ENCODE measurements at regions not wholly inside any gene's neighbourhood (a gene's known extent, or its start where the extent isn't known, plus 50 kb on each side); places are given as distances from the start of the nearest gene placed in this dataset.
"Not testable (repeated sequence)": the region's sequence is repeated elsewhere in the genome, so short reads cannot be mapped to it uniquely, and the experiment has no call there.

DNA sequence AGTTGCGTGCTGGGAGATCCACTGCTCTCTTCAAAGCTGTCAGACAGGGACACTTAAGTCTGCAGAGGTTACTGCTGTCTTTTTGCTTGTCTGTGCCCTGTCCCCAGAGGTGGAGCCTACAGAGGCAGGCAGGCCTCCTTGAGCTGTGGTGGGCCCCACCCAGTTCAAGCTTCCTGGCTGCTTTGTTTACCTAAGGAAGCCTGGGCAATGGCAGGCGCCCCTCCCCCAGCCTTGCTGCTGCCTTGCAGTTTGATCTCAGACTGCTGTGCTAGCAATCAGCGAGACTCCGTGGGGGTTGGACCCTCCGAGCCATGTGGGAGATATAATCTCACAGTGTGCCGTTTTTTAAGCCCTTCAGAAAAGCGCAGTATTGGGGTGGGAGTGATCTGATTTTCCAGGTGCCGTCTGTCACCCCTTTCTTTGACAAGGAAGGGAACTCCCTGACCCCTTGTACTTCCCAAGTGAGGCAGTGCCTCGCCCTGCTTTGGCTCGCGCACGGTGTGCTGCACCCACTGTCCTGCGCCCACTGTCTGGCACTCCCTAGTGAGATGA, 340.6 kb downstream of the PAX1 start:
- TF ChIP-seq, protein P1, sequence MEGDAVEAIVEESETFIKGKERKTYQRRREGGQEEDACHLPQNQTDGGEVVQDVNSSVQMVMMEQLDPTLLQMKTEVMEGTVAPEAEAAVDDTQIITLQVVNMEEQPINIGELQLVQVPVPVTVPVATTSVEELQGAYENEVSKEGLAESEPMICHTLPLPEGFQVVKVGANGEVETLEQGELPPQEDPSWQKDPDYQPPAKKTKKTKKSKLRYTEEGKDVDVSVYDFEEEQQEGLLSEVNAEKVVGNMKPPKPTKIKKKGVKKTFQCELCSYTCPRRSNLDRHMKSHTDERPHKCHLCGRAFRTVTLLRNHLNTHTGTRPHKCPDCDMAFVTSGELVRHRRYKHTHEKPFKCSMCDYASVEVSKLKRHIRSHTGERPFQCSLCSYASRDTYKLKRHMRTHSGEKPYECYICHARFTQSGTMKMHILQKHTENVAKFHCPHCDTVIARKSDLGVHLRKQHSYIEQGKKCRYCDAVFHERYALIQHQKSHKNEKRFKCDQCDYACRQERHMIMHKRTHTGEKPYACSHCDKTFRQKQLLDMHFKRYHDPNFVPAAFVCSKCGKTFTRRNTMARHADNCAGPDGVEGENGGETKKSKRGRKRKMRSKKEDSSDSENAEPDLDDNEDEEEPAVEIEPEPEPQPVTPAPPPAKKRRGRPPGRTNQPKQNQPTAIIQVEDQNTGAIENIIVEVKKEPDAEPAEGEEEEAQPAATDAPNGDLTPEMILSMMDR (IDR thresholded peaks at IDR 0.05): not testable (repeated sequence)
- TF ChIP-seq POLR2A (IDR thresholded peaks at IDR 0.05): not testable (repeated sequence)
